ENCODE measurements at regions not wholly inside any gene's neighbourhood (a gene's known extent, or its start where the extent isn't known, plus 50 kb on each side); places are given as distances from the start of the nearest gene placed in this dataset.

DNA sequence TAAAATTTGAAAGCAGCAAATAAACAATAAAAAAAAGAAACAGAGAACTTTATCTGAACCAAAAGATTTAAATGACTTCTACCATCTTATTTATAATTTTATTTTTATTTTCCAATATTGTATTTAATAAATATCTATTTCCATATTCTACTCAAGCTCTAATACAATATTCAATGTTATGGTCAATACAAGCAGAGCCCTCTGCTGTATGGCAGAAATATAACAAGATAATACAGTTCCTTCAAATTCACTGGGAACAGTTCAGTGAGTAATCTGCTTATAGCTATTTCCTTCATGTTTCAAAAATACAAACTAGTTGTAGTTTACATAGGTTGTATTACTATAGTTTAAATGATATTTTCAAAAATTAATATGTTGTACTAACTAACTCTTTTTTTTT is 332.7 kb downstream of the PRDM9 start:
- Histone ChIP-seq H3K4me3 (ENCODE audit: low read length) (no peak overlapping the region), H3K36me3 (ENCODE audit: insufficient read depth, low read length) (no peaks in the 10 kb centered on the region), H3K27me3 (ENCODE audit: insufficient read depth, low read depth, low read length) (no peaks in the 10 kb centered on the region), H4K20me1 (ENCODE audit: insufficient read depth) (no peaks in the 10 kb centered on the region), H3K9me3 (ENCODE audit: low read length) (peaks cover 4% of the 10 kb centered on the region), H3K27ac (ENCODE audit: low read length) (no peak overlapping the region), H3K79me2 (replicated peaks; ENCODE audit: insufficient read depth, low read length) (no peaks in the 10 kb centered on the region), H3K9ac (ENCODE audit: low read length) (no peak overlapping the region), H3K4me2 (ENCODE audit: low read length) (no peak overlapping the region), H2AFZ (ENCODE audit: low read depth, low read length) (no peak overlapping the region), H3F3A (ENCODE audit: insufficient read depth, low read length, poor library complexity, severe bottlenecking) (no peaks in the 10 kb centered on the region), H3K9me2 (ENCODE audit: insufficient read depth, low read length) (no peaks in the 10 kb centered on the region)
- TF ChIP-seq SMC3 (conservative IDR thresholded peaks at IDR 0.05; ENCODE audit: poor library complexity) (peak; percentile 44), RAD21 (conservative IDR thresholded peaks at IDR 0.05) (peak; percentile 37)
- TF ChIP-seq, protein P1, sequence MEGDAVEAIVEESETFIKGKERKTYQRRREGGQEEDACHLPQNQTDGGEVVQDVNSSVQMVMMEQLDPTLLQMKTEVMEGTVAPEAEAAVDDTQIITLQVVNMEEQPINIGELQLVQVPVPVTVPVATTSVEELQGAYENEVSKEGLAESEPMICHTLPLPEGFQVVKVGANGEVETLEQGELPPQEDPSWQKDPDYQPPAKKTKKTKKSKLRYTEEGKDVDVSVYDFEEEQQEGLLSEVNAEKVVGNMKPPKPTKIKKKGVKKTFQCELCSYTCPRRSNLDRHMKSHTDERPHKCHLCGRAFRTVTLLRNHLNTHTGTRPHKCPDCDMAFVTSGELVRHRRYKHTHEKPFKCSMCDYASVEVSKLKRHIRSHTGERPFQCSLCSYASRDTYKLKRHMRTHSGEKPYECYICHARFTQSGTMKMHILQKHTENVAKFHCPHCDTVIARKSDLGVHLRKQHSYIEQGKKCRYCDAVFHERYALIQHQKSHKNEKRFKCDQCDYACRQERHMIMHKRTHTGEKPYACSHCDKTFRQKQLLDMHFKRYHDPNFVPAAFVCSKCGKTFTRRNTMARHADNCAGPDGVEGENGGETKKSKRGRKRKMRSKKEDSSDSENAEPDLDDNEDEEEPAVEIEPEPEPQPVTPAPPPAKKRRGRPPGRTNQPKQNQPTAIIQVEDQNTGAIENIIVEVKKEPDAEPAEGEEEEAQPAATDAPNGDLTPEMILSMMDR (IDR thresholded peaks at IDR 0.05; ENCODE audit: poor library complexity, severe bottlenecking): peak; percentile 31
- TF ChIP-seq, protein P2, sequence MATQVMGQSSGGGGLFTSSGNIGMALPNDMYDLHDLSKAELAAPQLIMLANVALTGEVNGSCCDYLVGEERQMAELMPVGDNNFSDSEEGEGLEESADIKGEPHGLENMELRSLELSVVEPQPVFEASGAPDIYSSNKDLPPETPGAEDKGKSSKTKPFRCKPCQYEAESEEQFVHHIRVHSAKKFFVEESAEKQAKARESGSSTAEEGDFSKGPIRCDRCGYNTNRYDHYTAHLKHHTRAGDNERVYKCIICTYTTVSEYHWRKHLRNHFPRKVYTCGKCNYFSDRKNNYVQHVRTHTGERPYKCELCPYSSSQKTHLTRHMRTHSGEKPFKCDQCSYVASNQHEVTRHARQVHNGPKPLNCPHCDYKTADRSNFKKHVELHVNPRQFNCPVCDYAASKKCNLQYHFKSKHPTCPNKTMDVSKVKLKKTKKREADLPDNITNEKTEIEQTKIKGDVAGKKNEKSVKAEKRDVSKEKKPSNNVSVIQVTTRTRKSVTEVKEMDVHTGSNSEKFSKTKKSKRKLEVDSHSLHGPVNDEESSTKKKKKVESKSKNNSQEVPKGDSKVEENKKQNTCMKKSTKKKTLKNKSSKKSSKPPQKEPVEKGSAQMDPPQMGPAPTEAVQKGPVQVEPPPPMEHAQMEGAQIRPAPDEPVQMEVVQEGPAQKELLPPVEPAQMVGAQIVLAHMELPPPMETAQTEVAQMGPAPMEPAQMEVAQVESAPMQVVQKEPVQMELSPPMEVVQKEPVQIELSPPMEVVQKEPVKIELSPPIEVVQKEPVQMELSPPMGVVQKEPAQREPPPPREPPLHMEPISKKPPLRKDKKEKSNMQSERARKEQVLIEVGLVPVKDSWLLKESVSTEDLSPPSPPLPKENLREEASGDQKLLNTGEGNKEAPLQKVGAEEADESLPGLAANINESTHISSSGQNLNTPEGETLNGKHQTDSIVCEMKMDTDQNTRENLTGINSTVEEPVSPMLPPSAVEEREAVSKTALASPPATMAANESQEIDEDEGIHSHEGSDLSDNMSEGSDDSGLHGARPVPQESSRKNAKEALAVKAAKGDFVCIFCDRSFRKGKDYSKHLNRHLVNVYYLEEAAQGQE (IDR thresholded peaks at IDR 0.05; ENCODE audit: borderline replicate concordance): no peak

DNA sequence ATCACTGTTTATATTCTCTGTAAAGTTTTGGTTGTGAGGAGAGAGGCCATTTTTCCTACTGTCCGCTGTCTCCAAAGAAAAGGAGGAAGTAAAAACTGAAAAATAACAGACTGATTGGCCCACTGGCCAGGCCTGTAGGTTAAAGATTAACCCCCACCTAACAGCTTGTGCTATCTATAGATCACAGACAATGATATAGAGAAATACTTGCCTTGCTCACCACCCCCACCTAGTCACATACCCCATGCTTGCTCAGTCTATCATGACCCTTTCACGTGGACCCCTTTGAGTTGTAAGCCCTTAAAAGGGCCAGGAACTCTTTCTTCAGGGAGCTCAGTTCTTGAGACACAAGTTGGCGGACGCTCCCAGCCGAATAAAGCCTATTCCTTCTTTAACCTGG is 357.4 kb downstream of the PRDM9 start:
- no peak overlapping the region for H3K27ac ChIP-seq (ENCODE audit: low read length)
- no peaks in the 10 kb centered on the region for H3K9me2 ChIP-seq (ENCODE audit: insufficient read depth, low read length)
- no peak overlapping the region for H2AFZ ChIP-seq (ENCODE audit: low read depth, low read length)
- no peak overlapping the region for H3K9ac ChIP-seq (ENCODE audit: low read length)
- H4K20me1 ChIP-seq (ENCODE audit: insufficient read depth): no peaks in the 10 kb centered on the region
- H3K79me2 ChIP-seq (replicated peaks; ENCODE audit: insufficient read depth, low read length): no peaks in the 10 kb centered on the region
- H3K4me3 ChIP-seq (ENCODE audit: low read length): no peak overlapping the region
- H3F3A ChIP-seq (ENCODE audit: insufficient read depth, low read length, poor library complexity, severe bottlenecking): no peaks in the 10 kb centered on the region
- H3K36me3 ChIP-seq (ENCODE audit: insufficient read depth, low read length): no peaks in the 10 kb centered on the region
- no peak for TF ChIP-seq MXI1 (conservative IDR thresholded peaks at IDR 0.05; ENCODE audit: poor library complexity, severe bottlenecking)
- H3K27me3 ChIP-seq (ENCODE audit: insufficient read depth, low read depth, low read length): no peaks in the 10 kb centered on the region
- no peaks in the 10 kb centered on the region for H3K9me3 ChIP-seq (ENCODE audit: low read length)
- no peak overlapping the region for H3K4me2 ChIP-seq (ENCODE audit: low read length)

DNA sequence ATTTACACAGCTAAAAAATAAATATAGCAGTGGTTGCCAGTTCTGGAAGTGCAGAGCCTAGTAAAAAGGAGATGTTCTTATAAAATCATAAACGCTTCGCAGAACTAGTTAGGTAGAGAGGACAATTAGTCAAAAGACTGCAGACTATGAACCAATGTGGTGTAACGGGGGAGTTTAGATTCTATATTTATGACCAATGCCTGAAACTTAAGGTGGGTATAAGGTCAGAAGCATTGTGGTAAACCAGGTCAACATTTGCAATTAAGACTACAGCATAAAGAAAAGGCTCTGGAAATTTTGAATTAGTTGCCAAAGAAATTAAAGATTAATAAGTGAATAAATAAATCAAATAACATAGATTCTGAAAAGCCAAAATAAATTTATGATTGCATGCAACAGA is 370.4 kb downstream of the PRDM9 start:
- no peaks in the 10 kb centered on the region for H4K20me1 ChIP-seq (ENCODE audit: insufficient read depth)
- no peaks in the 10 kb centered on the region for H3K27me3 ChIP-seq (ENCODE audit: insufficient read depth, low read depth, low read length)
- H3K36me3 ChIP-seq (ENCODE audit: insufficient read depth, low read length): no peaks in the 10 kb centered on the region
- no peak overlapping the region for H2AFZ ChIP-seq (ENCODE audit: low read depth, low read length)
- no peaks in the 10 kb centered on the region for H3F3A ChIP-seq (ENCODE audit: insufficient read depth, low read length, poor library complexity, severe bottlenecking)
- TF ChIP-seq, protein P2 (IDR thresholded peaks at IDR 0.05; ENCODE audit: borderline replicate concordance): no peak
- TF ChIP-seq SMC3 (conservative IDR thresholded peaks at IDR 0.05; ENCODE audit: poor library complexity) (no peak), RAD21 (conservative IDR thresholded peaks at IDR 0.05) (no peak)
- H3K9me2 ChIP-seq (ENCODE audit: insufficient read depth, low read length): no peaks in the 10 kb centered on the region
- H3K4me3 ChIP-seq (ENCODE audit: low read length): no peak overlapping the region
- no peak overlapping the region for H3K9ac ChIP-seq (ENCODE audit: low read length)
- no peaks in the 10 kb centered on the region for H3K9me3 ChIP-seq (ENCODE audit: low read length)
- H3K27ac ChIP-seq (ENCODE audit: low read length): no peak overlapping the region
- no peak overlapping the region for H3K4me2 ChIP-seq (ENCODE audit: low read length)
- H3K79me2 ChIP-seq (replicated peaks; ENCODE audit: insufficient read depth, low read length): no peaks in the 10 kb centered on the region
